ENCODE measurements at regions not wholly inside any gene's neighbourhood (a gene's known extent, or its start where the extent isn't known, plus 50 kb on each side); places are given as distances from the start of the nearest gene placed in this dataset.

GRCh38 chrX:1034717-1035116, 177.7 kb downstream of the CRLF2 start:
- TF ChIP-seq MXI1 (IDR thresholded peaks at IDR 0.05; ENCODE audit: low read depth, low read length) (no peak), POLR2A (IDR thresholded peaks at IDR 0.05; ENCODE audit: low read depth, low read length) (no peak), CTCF (IDR thresholded peaks at IDR 0.05 in 2 of 3, conservative IDR thresholded peaks at IDR 0.05 in 1 of 3; ENCODE audit: control insufficient read depth in 2 of 3, extremely low read depth in 1 of 3, insufficient read depth in 1 of 3, low read depth in 3 of 3, low read length in 3 of 3) (no peak), TAF1 (IDR thresholded peaks at IDR 0.05; ENCODE audit: borderline replicate concordance, low read depth, low read length) (no peak), CREB1 (IDR thresholded peaks at IDR 0.05; ENCODE audit: low read depth) (no peak), BACH1 (IDR thresholded peaks at IDR 0.05; ENCODE audit: borderline replicate concordance) (no peak), ZSCAN29 (IDR thresholded peaks at IDR 0.05) (no peak), ATF3 (IDR thresholded peaks at IDR 0.05; ENCODE audit: borderline replicate concordance, extremely low read depth, low read depth, low read length) (no peak), RCOR1 (conservative IDR thresholded peaks at IDR 0.05; ENCODE audit: low read depth, low read length) (no peak), ZNF207 (IDR thresholded peaks at IDR 0.05; ENCODE audit: borderline replicate concordance) (no peak), CEBPB (IDR thresholded peaks at IDR 0.05; ENCODE audit: borderline replicate concordance in 1 of 2, low read depth in 2 of 2, low read length in 2 of 2) (no peak)
